ENCODE measurements at regions not wholly inside any gene's neighbourhood (a gene's known extent, or its start where the extent isn't known, plus 50 kb on each side); places are given as distances from the start of the nearest gene placed in this dataset.

GRCh38 chr6:167686204-167686893 is 140.4 kb upstream of the AFDN start:
- TF ChIP-seq, protein P1, sequence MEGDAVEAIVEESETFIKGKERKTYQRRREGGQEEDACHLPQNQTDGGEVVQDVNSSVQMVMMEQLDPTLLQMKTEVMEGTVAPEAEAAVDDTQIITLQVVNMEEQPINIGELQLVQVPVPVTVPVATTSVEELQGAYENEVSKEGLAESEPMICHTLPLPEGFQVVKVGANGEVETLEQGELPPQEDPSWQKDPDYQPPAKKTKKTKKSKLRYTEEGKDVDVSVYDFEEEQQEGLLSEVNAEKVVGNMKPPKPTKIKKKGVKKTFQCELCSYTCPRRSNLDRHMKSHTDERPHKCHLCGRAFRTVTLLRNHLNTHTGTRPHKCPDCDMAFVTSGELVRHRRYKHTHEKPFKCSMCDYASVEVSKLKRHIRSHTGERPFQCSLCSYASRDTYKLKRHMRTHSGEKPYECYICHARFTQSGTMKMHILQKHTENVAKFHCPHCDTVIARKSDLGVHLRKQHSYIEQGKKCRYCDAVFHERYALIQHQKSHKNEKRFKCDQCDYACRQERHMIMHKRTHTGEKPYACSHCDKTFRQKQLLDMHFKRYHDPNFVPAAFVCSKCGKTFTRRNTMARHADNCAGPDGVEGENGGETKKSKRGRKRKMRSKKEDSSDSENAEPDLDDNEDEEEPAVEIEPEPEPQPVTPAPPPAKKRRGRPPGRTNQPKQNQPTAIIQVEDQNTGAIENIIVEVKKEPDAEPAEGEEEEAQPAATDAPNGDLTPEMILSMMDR (conservative IDR thresholded peaks at IDR 0.05): no peak
- TF ChIP-seq EZH2 (IDR thresholded peaks at IDR 0.05; ENCODE audit: low read depth): no peak
